GM21737 (cell line): ENCODE measurements at regions not wholly inside any gene's neighbourhood (a gene's known extent, or its start where the extent isn't known, plus 50 kb on each side); places are given as distances from the start of the nearest gene placed in this dataset.
A peak's percentile ranks its signal among the peaks of the same experiment; 100 is the strongest.

Experiments
- ATAC-seq: cut with Tn5 transposase; IDR thresholded peaks from one replicate; pipeline ENCODE4 v1.9.1; 2021; ENCODE audit warnings: mild to moderate bottlenecking, moderate library complexity; ENCODE audit not compliant: unreplicated experiment

- no peak for ATAC-seq
These were observed 77.6 kb upstream of the POMGNT2 start for GRCh38 chr3:43183456-43183855.

- ATAC-seq, result peak; percentile 64
These were observed 75.4 kb upstream of the POMGNT2 start for GRCh38 chr3:43181202-43181821.

GRCh38 chr3:43180694-43181093 is 74.8 kb upstream of the POMGNT2 start:
- no peak for ATAC-seq

GRCh38 chr3:43180027-43180426 is 74.1 kb upstream of the POMGNT2 start:
- peak; percentile 69 for ATAC-seq

- no peak for ATAC-seq
These were observed 73.0 kb upstream of the POMGNT2 start for GRCh38 chr3:43178891-43179366.

- no peak for ATAC-seq
These were observed 71.2 kb upstream of the POMGNT2 start for GRCh38 chr3:43177085-43177484.

- ATAC-seq, result no peak
These were observed 70.8 kb upstream of the POMGNT2 start for GRCh38 chr3:43176666-43177065.

- ATAC-seq, result no peak
These were observed 69.7 kb upstream of the POMGNT2 start for GRCh38 chr3:43175541-43175940.

- no peak for ATAC-seq
These were observed 68.1 kb upstream of the POMGNT2 start for GRCh38 chr3:43173949-43174348.

- no peak for ATAC-seq
These were observed 65.9 kb upstream of the POMGNT2 start for GRCh38 chr3:43171748-43172147.

- no peak for ATAC-seq
These were observed 64.7 kb upstream of the POMGNT2 start for GRCh38 chr3:43170553-43170952.

GRCh38 chr3:43169987-43170386 is 64.1 kb upstream of the POMGNT2 start:
- ATAC-seq, result no peak

GRCh38 chr3:43166406-43166805 is 60.5 kb upstream of the POMGNT2 start:
- no peak for ATAC-seq

- no peak for ATAC-seq
These were observed 59.9 kb upstream of the POMGNT2 start for GRCh38 chr3:43165786-43166185.

GRCh38 chr3:43163895-43164493 is 58.1 kb upstream of the POMGNT2 start:
- ATAC-seq, result no peak

GRCh38 chr3:43162230-43163084 is 56.6 kb upstream of the POMGNT2 start:
- no peak for ATAC-seq

- no peak for ATAC-seq
These were observed 55.9 kb upstream of the POMGNT2 start for GRCh38 chr3:43161684-43162229.

GRCh38 chr3:43160664-43161063 is 54.8 kb upstream of the POMGNT2 start:
- no peak for ATAC-seq

GRCh38 chr3:43159876-43160255 is 54.0 kb upstream of the POMGNT2 start:
- ATAC-seq, result no peak

- no peak for ATAC-seq
These were observed 53.4 kb upstream of the POMGNT2 start for GRCh38 chr3:43159131-43159875.
